SK-N-SH (cell line): ENCODE measurements at regions not wholly inside any gene's neighbourhood (a gene's known extent, or its start where the extent isn't known, plus 50 kb on each side); places are given as distances from the start of the nearest gene placed in this dataset.

Source experiments
- CTCF ChIA-PET: fragments of 300-600, 350-600 bp; formaldehyde crosslinking; extraction: SDS; loops from one replicate; lab custom pipeline; 2021; lab: Yijun Ruan, JAX
- POLR2A ChIA-PET: fragments of 350-600 bp; sonication (Branson Sonifier 250); formaldehyde crosslinking; extraction: SDS; loops from one replicate; lab custom pipeline; 2020; ENCODE audit warnings: antibody characterized with exemption, inconsistent platforms; lab: Yijun Ruan, JAX
- DNase-seq: peaks from one replicate; pipeline ENCODE4 v3.0.0; 2012
- H2AFZ ChIP-seq: fragments of 200-600 bp; sonication (generic); 2 replicates; pipeline ENCODE4 v1.8.1; 2016; ENCODE audit warnings: antibody characterized with exemption, mild to moderate bottlenecking, low read depth
- H3F3A ChIP-seq: fragments of 200-600 bp; sonication (generic); replicated peaks from 2 replicates; pipeline ENCODE3; 2016; ENCODE audit warnings: antibody characterized with exemption, mild to moderate bottlenecking; ENCODE audit not compliant: insufficient read depth
- H3K27ac ChIP-seq, 2 experiments: fragments of 200-500 bp in 1 of 2; fragments of 200-600 bp in 1 of 2; sonication (Bioruptor generic) in 1 of 2; sonication (generic), shearing (Covaris generic) in 1 of 2; 2 replicates each; pipeline versions ENCODE4 v1.5.1 to v1.6.1; 2014 to 2016; ENCODE audit warnings: low read depth in 2 of 2, inconsistent platforms in 1 of 2, low read length in 1 of 2, mild to moderate bottlenecking in 1 of 2, mixed read lengths in 1 of 2
- H3K27me3 ChIP-seq: fragments of 200-600 bp; sonication (generic), shearing (Covaris generic); 2 replicates; pipeline ENCODE4 v1.6.1; 2016; ENCODE audit warnings: mixed run types; ENCODE audit not compliant: insufficient read depth
- H3K36me3 ChIP-seq, 2 experiments: fragments of 200-500 bp in 1 of 2; fragments of 200-600 bp in 1 of 2; sonication (Bioruptor generic) in 1 of 2; sonication (generic) in 1 of 2; replicated peaks in 1 of 2; 2 replicates each; pipeline versions ENCODE3 to v1.5.1; 2014 to 2016; ENCODE audit warnings: low read length in 1 of 2, mild to moderate bottlenecking in 1 of 2; ENCODE audit not compliant: insufficient read depth in 2 of 2, control insufficient read depth in 1 of 2
- H3K4me1 ChIP-seq, 2 experiments: fragments of 200-500 bp in 1 of 2; fragments of 200-600 bp in 1 of 2; sonication (Bioruptor generic) in 1 of 2; sonication (generic), shearing (Covaris generic) in 1 of 2; 2 replicates each; pipeline versions ENCODE4 v1.5.1 to v1.6.1; 2014 to 2016; ENCODE audit warnings: low read depth in 1 of 2, low read length in 1 of 2, mixed run types in 1 of 2; ENCODE audit not compliant: insufficient read depth in 2 of 2, control insufficient read depth in 1 of 2
- H3K4me2 ChIP-seq: fragments of 200-600 bp; sonication (generic), shearing (Covaris generic); 2 replicates; pipeline ENCODE4 v1.6.1; 2017; ENCODE audit warnings: mixed run types
- H3K4me3 ChIP-seq, 2 experiments: fragments of 200-500 bp in 1 of 2; fragments of 200-600 bp in 1 of 2; sonication (Bioruptor generic) in 1 of 2; sonication (generic), shearing (Covaris generic) in 1 of 2; 2 replicates each; pipeline versions ENCODE4 v1.5.1 to v1.8.1; 2014 to 2016; ENCODE audit warnings: low read depth in 2 of 2, inconsistent platforms in 1 of 2, low read length in 1 of 2, mild to moderate bottlenecking in 1 of 2, mixed read lengths in 1 of 2, moderate library complexity in 1 of 2
- H3K79me2 ChIP-seq: fragments of 200-600 bp; sonication (generic); 2 replicates; pipeline ENCODE4 v1.8.1; 2017; ENCODE audit warnings: mild to moderate bottlenecking; ENCODE audit not compliant: insufficient read depth
- H3K9ac ChIP-seq: fragments of 200-600 bp; sonication (generic); 2 replicates; pipeline ENCODE4 v1.6.1; 2017; ENCODE audit warnings: mixed run types
- H3K9me2 ChIP-seq: fragments of 200-600 bp; sonication (generic); 2 replicates; pipeline ENCODE4 v1.6.1; 2017; ENCODE audit warnings: mixed run types
- H3K9me3 ChIP-seq: fragments of 200-600 bp; sonication (generic); 2 replicates; pipeline ENCODE4 v1.6.1; 2017; ENCODE audit warnings: mixed run types, mild to moderate bottlenecking, moderate library complexity
- H4K20me1 ChIP-seq: fragments of 200-600 bp; sonication (generic); 2 replicates; pipeline ENCODE4 v1.6.1; 2017; ENCODE audit warnings: mild to moderate bottlenecking, mixed run types; ENCODE audit not compliant: insufficient read depth
- EP300 ChIP-seq, 2 experiments: IDR thresholded peaks; 2 replicates each; pipeline versions ENCODE4 v1.4.0 to v1.6.1; 2012; ENCODE audit warnings: borderline replicate concordance in 1 of 2, low read depth in 1 of 2, low read length in 1 of 2
- FOXJ3 ChIP-seq: sonication (generic); formaldehyde crosslinking; IDR thresholded peaks from 2 replicates; pipeline ENCODE4 v1.5.1; 2020; ENCODE audit warnings: mild to moderate bottlenecking, missing genetic modification reagents
- FOXM1 ChIP-seq: IDR thresholded peaks from 2 replicates; pipeline ENCODE4 v1.4.0; 2012; ENCODE audit warnings: low read depth, mild to moderate bottlenecking
- GABPA ChIP-seq: IDR thresholded peaks from 2 replicates; pipeline ENCODE4 v1.4.0; 2012; ENCODE audit warnings: low read depth, mild to moderate bottlenecking
- GATA2 ChIP-seq: sonication (generic); formaldehyde crosslinking; IDR thresholded peaks from 2 replicates; pipeline ENCODE4 v1.5.0; 2020; ENCODE audit warnings: mild to moderate bottlenecking, missing genetic modification reagents
- JUND ChIP-seq: IDR thresholded peaks from 2 replicates; pipeline ENCODE4 v1.4.0; 2012
- MXI1 ChIP-seq: IDR thresholded peaks from 2 replicates; pipeline ENCODE4 v1.6.1; 2012; ENCODE audit warnings: mild to moderate bottlenecking, low read depth, low read length, improper control_type of control experiment
- NRF1 ChIP-seq: IDR thresholded peaks from 2 replicates; pipeline ENCODE4 v1.6.1; 2012; ENCODE audit warnings: low read depth, mild to moderate bottlenecking, low read length
- POLR2AphosphoS5 ChIP-seq: IDR thresholded peaks from 2 replicates; pipeline ENCODE4 v1.6.1; 2012; ENCODE audit warnings: low read depth, low read length
- RCOR1 ChIP-seq: fragments of 150-350 bp; IDR thresholded peaks from 2 replicates; pipeline ENCODE4 v1.6.1; 2017; ENCODE audit warnings: antibody characterized with exemption, low read length
- RFX5 ChIP-seq: IDR thresholded peaks from 2 replicates; pipeline ENCODE4 v1.6.1; 2012; ENCODE audit warnings: mild to moderate bottlenecking, improper control_type of control experiment, low read length
- RXRA ChIP-seq: IDR thresholded peaks from 2 replicates; pipeline ENCODE4 v1.4.0; 2012; ENCODE audit warnings: low read depth, mild to moderate bottlenecking, borderline replicate concordance
- SIN3A ChIP-seq: IDR thresholded peaks from 2 replicates; pipeline ENCODE4 v1.6.1; 2012; ENCODE audit warnings: low read depth, mild to moderate bottlenecking, low read length, moderate library complexity, borderline replicate concordance
- TAF1 ChIP-seq: IDR thresholded peaks from 2 replicates; pipeline ENCODE4 v1.6.1; 2012; ENCODE audit warnings: low read depth, mild to moderate bottlenecking, low read length, moderate library complexity, borderline replicate concordance
- WGBS: methylation state at CpG from one replicate; pipeline ENCODE4 v1.1.6; 2017; ENCODE audit warnings: low lambda C conversion rate; 5-methylcytosine and 5-hydroxymethylcytosine counted together
- TF ChIP-seq, protein P1 (sequence below): IDR thresholded peaks from 2 replicates; pipeline ENCODE4 v1.4.0; 2012; ENCODE audit warnings: low read depth
- TF ChIP-seq, protein P2 (sequence below): IDR thresholded peaks from 2 replicates; pipeline ENCODE4 v1.6.1; 2012; ENCODE audit warnings: mild to moderate bottlenecking, low read depth, low read length, moderate library complexity
- TF ChIP-seq, protein P3 (sequence below): fragments of 200-600 bp; sonication (generic); IDR thresholded peaks from 2 replicates; pipeline ENCODE4 v1.6.1; 2017; ENCODE audit warnings: antibody characterized with exemption, mild to moderate bottlenecking, moderate library complexity
- TF ChIP-seq, protein P4 (sequence below): IDR thresholded peaks from 2 replicates; pipeline ENCODE4 v1.4.0; 2012; ENCODE audit warnings: low read depth, borderline replicate concordance
- TF ChIP-seq, protein P5 (sequence below): IDR thresholded peaks from 2 replicates; pipeline ENCODE4; 2012

DNA sequence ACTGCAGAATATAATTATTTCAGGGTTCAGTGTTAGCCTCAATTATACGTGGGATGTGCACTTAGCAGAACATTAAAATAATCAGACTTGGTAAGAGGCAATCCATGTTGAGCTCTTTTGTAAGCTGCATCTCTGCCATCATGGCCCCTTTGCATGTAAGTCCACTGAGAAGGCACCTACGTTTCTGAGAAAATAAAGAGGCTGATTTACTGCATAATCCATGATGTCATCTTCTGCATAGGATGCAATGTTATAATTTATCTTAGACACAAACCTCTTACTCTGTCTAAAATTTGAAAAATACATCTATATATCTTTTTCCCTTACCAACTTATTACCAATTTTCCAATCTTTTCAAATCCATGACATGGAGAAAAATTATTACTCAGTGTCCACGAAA lies 1294.7 kb downstream of the ZPLD1 start:
- H4K20me1 ChIP-seq: no peaks in the 10 kb centered on the region
- ChIA-PET POLR2A (no interaction called here), CTCF (no interaction called here)
- 41% methylated on average over 3 of the region's 3 CpGs for WGBS
- H3K27me3 ChIP-seq: no peaks in the 10 kb centered on the region
- no peaks in the 10 kb centered on the region for H3K4me1 ChIP-seq
- H3K4me3 ChIP-seq: no peak overlapping the region
- H3K9me2 ChIP-seq: no peaks in the 10 kb centered on the region
- no peak overlapping the region for H3K9ac ChIP-seq
- no peaks in the 10 kb centered on the region for H3F3A ChIP-seq
- DNase-seq: no peak
- TF ChIP-seq MXI1 (no peak), JUND (no peak), GATA2 (CRISPR knock-in tag) (no peak), FOXM1 (no peak), NRF1 (no peak), RFX5 (no peak), RCOR1 (no peak), EP300 (IDR thresholded peaks at IDR 0.05; ENCODE audit: borderline replicate concordance in 1 of 2, low read depth in 1 of 2, low read length in 1 of 2) (no peak), FOXJ3 (no peak), SIN3A (no peak), POLR2AphosphoS5 (no peak), TAF1 (no peak), RXRA (no peak), GABPA (no peak)
- TF ChIP-seq, protein P1, sequence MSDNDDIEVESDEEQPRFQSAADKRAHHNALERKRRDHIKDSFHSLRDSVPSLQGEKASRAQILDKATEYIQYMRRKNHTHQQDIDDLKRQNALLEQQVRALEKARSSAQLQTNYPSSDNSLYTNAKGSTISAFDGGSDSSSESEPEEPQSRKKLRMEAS: no peak
- TF ChIP-seq, protein P2, sequence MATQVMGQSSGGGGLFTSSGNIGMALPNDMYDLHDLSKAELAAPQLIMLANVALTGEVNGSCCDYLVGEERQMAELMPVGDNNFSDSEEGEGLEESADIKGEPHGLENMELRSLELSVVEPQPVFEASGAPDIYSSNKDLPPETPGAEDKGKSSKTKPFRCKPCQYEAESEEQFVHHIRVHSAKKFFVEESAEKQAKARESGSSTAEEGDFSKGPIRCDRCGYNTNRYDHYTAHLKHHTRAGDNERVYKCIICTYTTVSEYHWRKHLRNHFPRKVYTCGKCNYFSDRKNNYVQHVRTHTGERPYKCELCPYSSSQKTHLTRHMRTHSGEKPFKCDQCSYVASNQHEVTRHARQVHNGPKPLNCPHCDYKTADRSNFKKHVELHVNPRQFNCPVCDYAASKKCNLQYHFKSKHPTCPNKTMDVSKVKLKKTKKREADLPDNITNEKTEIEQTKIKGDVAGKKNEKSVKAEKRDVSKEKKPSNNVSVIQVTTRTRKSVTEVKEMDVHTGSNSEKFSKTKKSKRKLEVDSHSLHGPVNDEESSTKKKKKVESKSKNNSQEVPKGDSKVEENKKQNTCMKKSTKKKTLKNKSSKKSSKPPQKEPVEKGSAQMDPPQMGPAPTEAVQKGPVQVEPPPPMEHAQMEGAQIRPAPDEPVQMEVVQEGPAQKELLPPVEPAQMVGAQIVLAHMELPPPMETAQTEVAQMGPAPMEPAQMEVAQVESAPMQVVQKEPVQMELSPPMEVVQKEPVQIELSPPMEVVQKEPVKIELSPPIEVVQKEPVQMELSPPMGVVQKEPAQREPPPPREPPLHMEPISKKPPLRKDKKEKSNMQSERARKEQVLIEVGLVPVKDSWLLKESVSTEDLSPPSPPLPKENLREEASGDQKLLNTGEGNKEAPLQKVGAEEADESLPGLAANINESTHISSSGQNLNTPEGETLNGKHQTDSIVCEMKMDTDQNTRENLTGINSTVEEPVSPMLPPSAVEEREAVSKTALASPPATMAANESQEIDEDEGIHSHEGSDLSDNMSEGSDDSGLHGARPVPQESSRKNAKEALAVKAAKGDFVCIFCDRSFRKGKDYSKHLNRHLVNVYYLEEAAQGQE: no peak
- TF ChIP-seq, protein P3, sequence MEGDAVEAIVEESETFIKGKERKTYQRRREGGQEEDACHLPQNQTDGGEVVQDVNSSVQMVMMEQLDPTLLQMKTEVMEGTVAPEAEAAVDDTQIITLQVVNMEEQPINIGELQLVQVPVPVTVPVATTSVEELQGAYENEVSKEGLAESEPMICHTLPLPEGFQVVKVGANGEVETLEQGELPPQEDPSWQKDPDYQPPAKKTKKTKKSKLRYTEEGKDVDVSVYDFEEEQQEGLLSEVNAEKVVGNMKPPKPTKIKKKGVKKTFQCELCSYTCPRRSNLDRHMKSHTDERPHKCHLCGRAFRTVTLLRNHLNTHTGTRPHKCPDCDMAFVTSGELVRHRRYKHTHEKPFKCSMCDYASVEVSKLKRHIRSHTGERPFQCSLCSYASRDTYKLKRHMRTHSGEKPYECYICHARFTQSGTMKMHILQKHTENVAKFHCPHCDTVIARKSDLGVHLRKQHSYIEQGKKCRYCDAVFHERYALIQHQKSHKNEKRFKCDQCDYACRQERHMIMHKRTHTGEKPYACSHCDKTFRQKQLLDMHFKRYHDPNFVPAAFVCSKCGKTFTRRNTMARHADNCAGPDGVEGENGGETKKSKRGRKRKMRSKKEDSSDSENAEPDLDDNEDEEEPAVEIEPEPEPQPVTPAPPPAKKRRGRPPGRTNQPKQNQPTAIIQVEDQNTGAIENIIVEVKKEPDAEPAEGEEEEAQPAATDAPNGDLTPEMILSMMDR: no peak
- TF ChIP-seq, protein P4, sequence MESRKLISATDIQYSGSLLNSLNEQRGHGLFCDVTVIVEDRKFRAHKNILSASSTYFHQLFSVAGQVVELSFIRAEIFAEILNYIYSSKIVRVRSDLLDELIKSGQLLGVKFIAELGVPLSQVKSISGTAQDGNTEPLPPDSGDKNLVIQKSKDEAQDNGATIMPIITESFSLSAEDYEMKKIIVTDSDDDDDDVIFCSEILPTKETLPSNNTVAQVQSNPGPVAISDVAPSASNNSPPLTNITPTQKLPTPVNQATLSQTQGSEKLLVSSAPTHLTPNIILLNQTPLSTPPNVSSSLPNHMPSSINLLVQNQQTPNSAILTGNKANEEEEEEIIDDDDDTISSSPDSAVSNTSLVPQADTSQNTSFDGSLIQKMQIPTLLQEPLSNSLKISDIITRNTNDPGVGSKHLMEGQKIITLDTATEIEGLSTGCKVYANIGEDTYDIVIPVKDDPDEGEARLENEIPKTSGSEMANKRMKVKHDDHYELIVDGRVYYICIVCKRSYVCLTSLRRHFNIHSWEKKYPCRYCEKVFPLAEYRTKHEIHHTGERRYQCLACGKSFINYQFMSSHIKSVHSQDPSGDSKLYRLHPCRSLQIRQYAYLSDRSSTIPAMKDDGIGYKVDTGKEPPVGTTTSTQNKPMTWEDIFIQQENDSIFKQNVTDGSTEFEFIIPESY: no peak
- TF ChIP-seq, protein P5, sequence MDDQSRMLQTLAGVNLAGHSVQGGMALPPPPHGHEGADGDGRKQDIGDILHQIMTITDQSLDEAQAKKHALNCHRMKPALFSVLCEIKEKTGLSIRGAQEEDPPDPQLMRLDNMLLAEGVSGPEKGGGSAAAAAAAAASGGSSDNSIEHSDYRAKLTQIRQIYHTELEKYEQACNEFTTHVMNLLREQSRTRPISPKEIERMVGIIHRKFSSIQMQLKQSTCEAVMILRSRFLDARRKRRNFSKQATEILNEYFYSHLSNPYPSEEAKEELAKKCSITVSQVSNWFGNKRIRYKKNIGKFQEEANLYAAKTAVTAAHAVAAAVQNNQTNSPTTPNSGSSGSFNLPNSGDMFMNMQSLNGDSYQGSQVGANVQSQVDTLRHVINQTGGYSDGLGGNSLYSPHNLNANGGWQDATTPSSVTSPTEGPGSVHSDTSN: no peak
- no peaks in the 10 kb centered on the region for H3K79me2 ChIP-seq
- H2AFZ ChIP-seq: no peak overlapping the region
- H3K4me2 ChIP-seq: no peak overlapping the region
- no peaks in the 10 kb centered on the region for H3K36me3 ChIP-seq
- H3K9me3 ChIP-seq: no peaks in the 10 kb centered on the region
- no peak overlapping the region for H3K27ac ChIP-seq
